ENCODE measurements at regions not wholly inside any gene's neighbourhood (a gene's known extent, or its start where the extent isn't known, plus 50 kb on each side); places are given as distances from the start of the nearest gene placed in this dataset.

GRCh38 chr2:43019536-43020183, 206.7 kb downstream of the ZFP36L2 start:
- no peak for TF ChIP-seq REST (IDR thresholded peaks at IDR 0.05; ENCODE audit: insufficient read depth in 1 of 2, low read depth in 2 of 2, low read length in 2 of 2)
- TF ChIP-seq SIN3A (IDR thresholded peaks at IDR 0.05; ENCODE audit: borderline replicate concordance, insufficient read depth, low read length): no peak
- TF ChIP-seq FOXP2 (optimal IDR thresholded peaks at IDR 0.05; ENCODE audit: borderline replicate concordance, extremely low read depth, extremely low read length, insufficient read depth): no peak
- no peak for TF ChIP-seq TAF1 (IDR thresholded peaks at IDR 0.05; ENCODE audit: borderline replicate concordance, insufficient read depth, low read length)

- TF ChIP-seq POLR2AphosphoS5 (IDR thresholded peaks at IDR 0.05; ENCODE audit: low read depth, low read length) (no peak), FOXP2 (optimal IDR thresholded peaks at IDR 0.05; ENCODE audit: borderline replicate concordance, extremely low read depth, extremely low read length, insufficient read depth) (no peak), REST (IDR thresholded peaks at IDR 0.05; ENCODE audit: insufficient read depth in 1 of 2, low read depth in 2 of 2, low read length in 2 of 2) (no peak), TAF1 (IDR thresholded peaks at IDR 0.05; ENCODE audit: borderline replicate concordance, insufficient read depth, low read length) (no peak), SIN3A (IDR thresholded peaks at IDR 0.05; ENCODE audit: borderline replicate concordance, insufficient read depth, low read length) (no peak)
Measured at GRCh38 chr2:43019025-43019367, 207.4 kb downstream of the ZFP36L2 start.

DNA sequence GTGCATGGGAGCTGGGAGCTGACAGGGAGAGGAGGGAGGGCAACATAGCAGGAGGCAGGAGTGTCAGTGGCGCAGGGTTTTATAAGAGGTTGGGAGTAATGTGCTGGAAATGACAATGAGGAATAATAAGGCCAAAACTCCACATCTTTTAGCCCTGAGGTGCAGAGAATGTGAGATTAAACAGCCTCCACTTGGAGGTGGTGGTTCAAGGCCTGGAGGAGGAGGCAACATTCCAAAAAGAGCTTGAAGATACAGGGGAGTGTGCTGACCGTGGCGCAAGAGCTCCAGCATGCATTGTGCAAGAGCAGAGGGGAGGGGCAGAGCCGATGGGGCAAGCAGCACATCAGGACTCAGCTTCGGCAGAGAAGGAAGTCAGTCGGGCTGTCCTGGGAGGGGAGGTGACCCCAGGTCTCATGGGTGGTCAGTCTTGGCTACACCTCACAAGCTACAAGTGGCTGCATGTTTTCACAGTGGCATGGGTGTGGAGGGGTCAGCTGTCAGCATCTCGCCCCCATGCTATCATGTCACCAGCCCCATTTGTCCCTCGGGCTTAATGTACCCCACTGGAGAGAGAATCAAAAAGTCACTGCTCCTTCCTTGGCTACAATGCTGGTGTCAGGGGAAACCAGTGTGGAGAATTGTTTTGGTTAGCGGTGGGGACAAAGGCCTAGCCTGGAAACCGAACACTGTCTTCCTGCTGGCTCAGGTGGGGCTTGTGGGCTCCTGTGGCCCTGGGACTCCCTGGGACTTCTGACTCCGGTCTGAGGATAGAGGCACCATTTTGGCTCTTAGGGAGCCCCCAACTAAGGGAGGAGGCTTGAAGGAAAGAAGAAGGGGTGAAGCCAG, 208.0 kb downstream of the ZFP36L2 start:
- TF ChIP-seq FOXP2 (optimal IDR thresholded peaks at IDR 0.05; ENCODE audit: borderline replicate concordance, extremely low read depth, extremely low read length, insufficient read depth) (peak; percentile 52), REST (IDR thresholded peaks at IDR 0.05; ENCODE audit: insufficient read depth in 1 of 2, low read depth in 2 of 2, low read length in 2 of 2) (no peak), POLR2AphosphoS5 (IDR thresholded peaks at IDR 0.05; ENCODE audit: low read depth, low read length) (no peak), SIN3A (IDR thresholded peaks at IDR 0.05; ENCODE audit: borderline replicate concordance, insufficient read depth, low read length) (no peak), TAF1 (IDR thresholded peaks at IDR 0.05; ENCODE audit: borderline replicate concordance, insufficient read depth, low read length) (no peak)

- TF ChIP-seq FOXP2 (optimal IDR thresholded peaks at IDR 0.05; ENCODE audit: borderline replicate concordance, extremely low read depth, extremely low read length, insufficient read depth) (no peak), POLR2AphosphoS5 (IDR thresholded peaks at IDR 0.05; ENCODE audit: low read depth, low read length) (no peak), SIN3A (IDR thresholded peaks at IDR 0.05; ENCODE audit: borderline replicate concordance, insufficient read depth, low read length) (no peak), TAF1 (IDR thresholded peaks at IDR 0.05; ENCODE audit: borderline replicate concordance, insufficient read depth, low read length) (no peak), REST (IDR thresholded peaks at IDR 0.05; ENCODE audit: insufficient read depth in 1 of 2, low read depth in 2 of 2, low read length in 2 of 2) (no peak)
Measured at GRCh38 chr2:43013821-43014345, 212.5 kb downstream of the ZFP36L2 start.

All from PFSK-1 (cell line).